HS-5 (cell line): ENCODE measurements at regions not wholly inside any gene's neighbourhood (a gene's known extent, or its start where the extent isn't known, plus 50 kb on each side); places are given as distances from the start of the nearest gene placed in this dataset.

ENCODE experiments used
- DNase-seq: peaks from one replicate; pipeline ENCODE4 v3.0.0-alpha.2; 2012; ENCODE audit warnings: low read depth

- no peak for DNase-seq
Measured at GRCh38 chr15:47640901-47641300, 76.4 kb upstream of the SEMA6D start.

GRCh38 chr15:47644722-47645121 is 72.6 kb upstream of the SEMA6D start:
- DNase-seq: no peak

GRCh38 chr15:47650564-47650963 is 66.7 kb upstream of the SEMA6D start:
- no peak for DNase-seq

DNA sequence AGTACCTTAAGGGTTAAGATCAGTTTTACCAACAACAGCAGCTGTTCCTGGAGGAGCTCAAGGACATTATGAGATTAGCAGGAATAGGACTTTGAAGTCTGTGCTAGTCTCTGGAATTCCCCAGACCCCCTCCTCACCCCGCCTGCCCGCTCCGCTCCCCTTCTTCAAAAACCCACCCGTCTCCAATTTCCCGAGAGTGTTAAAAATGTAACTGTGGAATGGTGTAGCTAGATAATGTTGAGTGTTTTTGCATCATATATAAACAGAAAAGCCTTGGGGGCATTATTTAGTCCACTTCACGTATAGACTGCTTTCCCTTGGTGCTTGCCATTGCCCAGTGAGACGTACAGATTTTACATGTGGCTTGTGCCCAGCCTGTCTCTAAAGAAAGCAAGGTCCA is 65.0 kb upstream of the SEMA6D start:
- DNase-seq: no peak

DNA sequence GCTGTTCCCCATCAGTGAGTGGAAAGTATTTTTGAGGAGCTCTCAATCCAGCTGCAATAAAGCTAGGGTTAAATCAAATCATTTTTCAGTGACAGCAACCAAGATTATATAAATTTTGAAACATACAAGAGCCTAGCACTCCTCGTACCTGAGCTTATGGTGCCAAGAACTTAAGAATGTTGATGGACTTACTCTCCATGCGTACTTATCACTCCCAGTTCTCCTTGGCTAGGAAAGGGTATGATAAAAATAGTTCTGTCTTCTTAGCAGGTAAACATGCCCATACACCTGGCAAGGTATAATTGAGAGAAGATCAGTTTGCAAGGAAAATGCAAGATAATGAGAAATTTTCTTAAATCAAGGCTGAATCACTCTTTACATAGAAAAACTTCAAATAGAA is 64.5 kb upstream of the SEMA6D start:
- no peak for DNase-seq

DNA sequence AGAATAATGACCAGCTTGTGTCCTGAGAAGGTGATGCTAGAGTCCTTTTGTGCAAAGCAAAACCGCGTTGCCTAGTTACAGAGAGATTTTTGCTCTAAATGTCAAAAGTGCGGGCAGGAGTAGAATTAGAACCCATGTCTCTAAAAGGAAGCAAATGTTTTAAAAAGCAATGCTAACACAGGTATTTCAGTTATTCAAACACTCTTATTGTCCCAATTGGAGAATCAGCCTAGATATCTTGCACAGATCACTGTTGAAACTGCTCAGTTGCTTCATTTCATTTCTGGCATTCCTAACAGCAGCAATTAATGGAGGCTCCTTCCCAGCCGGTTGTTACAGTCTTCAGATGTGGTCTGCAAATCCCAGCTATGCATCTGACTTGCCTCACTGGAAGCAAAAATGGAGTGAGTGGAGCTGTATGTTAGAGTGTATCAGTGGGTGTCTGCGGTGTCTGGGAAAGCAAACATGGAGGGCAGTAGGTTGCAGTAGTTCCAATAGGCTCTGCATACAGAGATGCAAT is 55.6 kb upstream of the SEMA6D start:
- DNase-seq: no peak

DNA sequence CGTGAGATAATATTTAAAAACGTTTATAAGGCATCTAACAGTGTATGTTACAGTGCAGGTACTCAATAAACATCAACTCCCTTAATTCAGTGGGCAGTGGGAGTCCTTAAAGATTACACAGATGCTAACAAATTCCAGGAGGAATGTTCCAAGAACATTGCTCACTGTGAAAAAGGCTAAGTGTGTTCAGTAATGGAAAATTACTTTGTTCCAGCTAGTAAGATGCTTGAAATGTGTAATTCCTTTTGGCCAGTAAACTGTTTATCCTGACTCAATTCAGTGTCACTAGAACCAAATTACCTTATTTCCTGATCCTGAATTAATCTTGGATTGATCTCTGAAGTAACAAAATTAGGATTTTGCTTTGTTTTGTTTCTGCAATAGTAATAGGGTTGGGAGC is 54.2 kb upstream of the SEMA6D start:
- DNase-seq: no peak
